ENCODE measurements at regions not wholly inside any gene's neighbourhood (a gene's known extent, or its start where the extent isn't known, plus 50 kb on each side); places are given as distances from the start of the nearest gene placed in this dataset.

GRCh38 chr1:9179463-9180110 is 50.7 kb upstream of the GPR157 start:
- no peak for DNase-seq

- no peak for DNase-seq
Observed at GRCh38 chr1:9180111-9180819, 51.4 kb upstream of the GPR157 start.

- peak; percentile 21 to 24 for DNase-seq
Observed at GRCh38 chr1:9181176-9181906, 52.4 kb upstream of the GPR157 start.

- no peak for DNase-seq
Observed at GRCh38 chr1:9181990-9182783, 52.4 kb upstream of the H6PD start.

- no peak for DNase-seq
Observed at GRCh38 chr1:9182784-9183257, 51.8 kb upstream of the H6PD start.

GRCh38 chr1:9183441-9183840 is 51.1 kb upstream of the H6PD start:
- DNase-seq, result no peak

GRCh38 chr1:9183898-9184297 is 50.7 kb upstream of the H6PD start:
- no peak for DNase-seq

DNA sequence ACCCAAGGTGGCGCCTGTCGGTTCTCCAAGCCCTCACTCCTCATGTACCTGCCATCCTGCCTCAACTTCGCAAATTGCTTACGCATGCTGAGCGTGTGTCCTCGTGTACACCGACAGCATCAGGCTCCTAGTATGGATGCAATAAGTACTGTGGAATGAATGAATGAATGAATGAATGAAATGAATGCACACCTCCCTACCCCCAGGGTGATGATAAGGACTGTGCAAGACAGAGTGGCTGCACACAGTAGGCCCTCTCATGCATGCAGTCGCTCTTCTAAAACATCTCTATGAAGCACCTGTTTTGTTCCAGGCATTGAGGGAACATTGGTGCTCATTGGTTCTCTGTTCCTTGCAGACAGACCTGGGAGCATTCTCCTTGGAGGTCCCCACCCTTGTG is 49.8 kb upstream of the H6PD start:
- no peak for DNase-seq
